ENCODE measurements at regions not wholly inside any gene's neighbourhood (a gene's known extent, or its start where the extent isn't known, plus 50 kb on each side); places are given as distances from the start of the nearest gene placed in this dataset.

DNA sequence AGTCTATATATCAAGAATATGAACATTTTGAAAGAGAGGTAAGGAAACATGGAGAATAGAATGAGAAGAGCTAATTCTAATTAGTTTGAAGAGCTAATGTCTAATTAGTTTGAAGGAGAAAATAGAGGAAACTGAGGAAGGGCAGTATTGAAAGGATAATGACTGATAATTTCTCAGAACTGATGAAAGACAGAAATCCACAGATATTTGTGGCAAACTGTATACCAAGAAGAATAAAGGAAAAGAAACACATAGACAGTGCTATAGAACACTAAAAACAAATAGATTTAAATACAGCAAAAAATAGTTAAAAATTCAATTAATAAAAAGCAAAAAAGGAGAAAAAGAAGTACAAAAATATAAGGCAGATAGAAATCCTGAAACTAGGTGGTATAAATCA lies 354.4 kb downstream of the QKI start:
- no TSS peak for BruUV-seq (replicated peaks)

DNA sequence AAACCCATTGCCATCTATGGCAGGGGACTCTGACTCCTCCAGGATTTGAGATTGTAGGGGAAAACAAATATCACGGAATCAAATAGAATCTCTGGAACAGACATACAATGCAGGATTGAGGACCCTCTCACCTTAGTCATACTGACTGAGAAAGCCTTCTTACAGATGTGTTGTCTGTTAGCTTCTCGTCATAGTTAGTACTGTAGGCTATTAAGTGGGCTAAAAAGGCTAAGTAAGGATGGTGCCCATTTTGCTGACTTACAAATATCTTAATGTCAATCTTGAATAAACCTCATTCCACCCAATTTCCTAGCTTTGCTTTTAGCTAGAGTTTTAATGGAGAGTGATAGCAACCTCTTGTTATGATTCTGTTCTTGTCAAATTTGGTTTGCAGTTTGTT lies 352.4 kb downstream of the QKI start:
- DNase-seq: no peak
- intact Hi-C loops (cut with micrococcal nuclease; ENCODE audit: unreplicated experiment): no loop called here
- H3K4me1 ChIP-seq: no peaks in the 10 kb centered on the region
- no TSS peak for BruUV-seq (replicated peaks)
- H3K4me3 ChIP-seq (ENCODE audit: low read depth, low read length): no peak overlapping the region
- no peaks in the 10 kb centered on the region for H3K9me3 ChIP-seq
- no peaks in the 10 kb centered on the region for H3K36me3 Mint-ChIP-seq (ENCODE audit: insufficient read depth, unreplicated experiment)
- H3K27ac Mint-ChIP-seq (ENCODE audit: unreplicated experiment): no peak overlapping the region
- no peaks in the 10 kb centered on the region for H3K9me3 Mint-ChIP-seq (ENCODE audit: unreplicated experiment)
- CTCF ChIA-PET: no interaction called here
- TF ChIP-seq, protein P1, sequence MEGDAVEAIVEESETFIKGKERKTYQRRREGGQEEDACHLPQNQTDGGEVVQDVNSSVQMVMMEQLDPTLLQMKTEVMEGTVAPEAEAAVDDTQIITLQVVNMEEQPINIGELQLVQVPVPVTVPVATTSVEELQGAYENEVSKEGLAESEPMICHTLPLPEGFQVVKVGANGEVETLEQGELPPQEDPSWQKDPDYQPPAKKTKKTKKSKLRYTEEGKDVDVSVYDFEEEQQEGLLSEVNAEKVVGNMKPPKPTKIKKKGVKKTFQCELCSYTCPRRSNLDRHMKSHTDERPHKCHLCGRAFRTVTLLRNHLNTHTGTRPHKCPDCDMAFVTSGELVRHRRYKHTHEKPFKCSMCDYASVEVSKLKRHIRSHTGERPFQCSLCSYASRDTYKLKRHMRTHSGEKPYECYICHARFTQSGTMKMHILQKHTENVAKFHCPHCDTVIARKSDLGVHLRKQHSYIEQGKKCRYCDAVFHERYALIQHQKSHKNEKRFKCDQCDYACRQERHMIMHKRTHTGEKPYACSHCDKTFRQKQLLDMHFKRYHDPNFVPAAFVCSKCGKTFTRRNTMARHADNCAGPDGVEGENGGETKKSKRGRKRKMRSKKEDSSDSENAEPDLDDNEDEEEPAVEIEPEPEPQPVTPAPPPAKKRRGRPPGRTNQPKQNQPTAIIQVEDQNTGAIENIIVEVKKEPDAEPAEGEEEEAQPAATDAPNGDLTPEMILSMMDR (IDR thresholded peaks at IDR 0.05; ENCODE audit: insufficient read depth in 1 of 2, low read depth in 1 of 2, low read length in 1 of 2, severe bottlenecking in 1 of 2, unreplicated experiment in 1 of 2): no peak
- no peaks in the 10 kb centered on the region for H3K27me3 ChIP-seq (replicated peaks; ENCODE audit: control insufficient read depth, insufficient read depth, low read length)
- peaks cover 12% of the 10 kb centered on the region for H3K27me3 Mint-ChIP-seq (ENCODE audit: insufficient read depth, unreplicated experiment)
- no peak overlapping the region for H3K4me3 Mint-ChIP-seq (ENCODE audit: unreplicated experiment)
- POLR2A ChIA-PET: no interaction called here
- no peaks in the 10 kb centered on the region for H3K4me1 Mint-ChIP-seq (ENCODE audit: low read depth, unreplicated experiment)
- H3K36me3 ChIP-seq (ENCODE audit: control insufficient read depth, insufficient read depth, low read length): no peaks in the 10 kb centered on the region

More for the DNA sequence above, 354.4 kb downstream of the QKI start:
- H3K27me3 Mint-ChIP-seq (ENCODE audit: insufficient read depth, unreplicated experiment): peaks cover 8% of the 10 kb centered on the region
- Histone ChIP-seq H3K27me3 (replicated peaks; ENCODE audit: control insufficient read depth, insufficient read depth, low read length) (0 out of 2 replicates have a peak, but pooled peaks cover 1% of the 10 kb centered on the region), H3K36me3 (ENCODE audit: control insufficient read depth, insufficient read depth, low read length) (no peaks in the 10 kb centered on the region), H3K4me3 (ENCODE audit: low read depth, low read length) (no peak overlapping the region), H3K9me3 (no peaks in the 10 kb centered on the region), H3K4me1 (no peaks in the 10 kb centered on the region)
- intact Hi-C loops (cut with micrococcal nuclease; ENCODE audit: unreplicated experiment): no loop called here
- H3K36me3 Mint-ChIP-seq (ENCODE audit: insufficient read depth, unreplicated experiment): no peaks in the 10 kb centered on the region
- TF ChIP-seq, protein P1 (IDR thresholded peaks at IDR 0.05; ENCODE audit: insufficient read depth in 1 of 2, low read depth in 1 of 2, low read length in 1 of 2, severe bottlenecking in 1 of 2, unreplicated experiment in 1 of 2): no peak
- H3K27ac Mint-ChIP-seq (ENCODE audit: unreplicated experiment): no peak overlapping the region
- H3K4me1 Mint-ChIP-seq (ENCODE audit: low read depth, unreplicated experiment): no peaks in the 10 kb centered on the region
- H3K9me3 Mint-ChIP-seq (ENCODE audit: unreplicated experiment): no peaks in the 10 kb centered on the region
- no peak for DNase-seq
- ChIA-PET POLR2A (interaction anchor here (0.5 kb wide), 1 partner anchor 53 kb away, joined by 3 read pairs; no protein-coding TSS in a partner anchor), CTCF (no interaction called here)
- no peak overlapping the region for H3K4me3 Mint-ChIP-seq (ENCODE audit: unreplicated experiment)

DNA sequence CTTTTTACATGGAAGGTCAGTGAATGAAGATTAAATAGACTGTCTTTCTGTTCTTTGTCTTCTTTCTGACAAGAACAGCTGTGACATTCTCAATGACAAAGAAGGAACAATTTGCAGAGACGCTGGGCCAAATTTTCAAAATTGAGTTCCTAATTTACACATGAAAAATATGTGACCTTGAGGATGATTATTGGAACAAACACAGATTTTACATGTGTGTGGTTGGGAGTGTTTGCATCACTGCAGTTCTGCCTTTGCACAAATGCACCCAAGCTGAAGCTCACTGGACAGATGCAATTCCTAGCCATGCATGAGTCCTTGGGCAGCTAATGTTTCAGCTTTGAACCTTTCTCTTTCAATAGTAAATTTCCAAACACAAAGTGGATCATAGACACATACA lies 350.8 kb downstream of the QKI start:
- H3K4me1 Mint-ChIP-seq (ENCODE audit: low read depth, unreplicated experiment): no peaks in the 10 kb centered on the region
- CTCF ChIA-PET: no interaction called here
- H3K4me3 Mint-ChIP-seq (ENCODE audit: unreplicated experiment): no peak overlapping the region
- no peaks in the 10 kb centered on the region for H3K4me1 ChIP-seq
- peaks cover 13% of the 10 kb centered on the region for H3K27me3 Mint-ChIP-seq (ENCODE audit: insufficient read depth, unreplicated experiment)
- intact Hi-C loops (cut with micrococcal nuclease; ENCODE audit: unreplicated experiment): no loop called here
- H3K9me3 ChIP-seq: no peaks in the 10 kb centered on the region
- no peak overlapping the region for H3K27ac Mint-ChIP-seq (ENCODE audit: unreplicated experiment)
- no peaks in the 10 kb centered on the region for H3K9me3 Mint-ChIP-seq (ENCODE audit: unreplicated experiment)
- H3K36me3 ChIP-seq (ENCODE audit: control insufficient read depth, insufficient read depth, low read length): no peaks in the 10 kb centered on the region
- no peaks in the 10 kb centered on the region for H3K27me3 ChIP-seq (replicated peaks; ENCODE audit: control insufficient read depth, insufficient read depth, low read length)
- TF ChIP-seq, protein P1 (IDR thresholded peaks at IDR 0.05; ENCODE audit: insufficient read depth in 1 of 2, low read depth in 1 of 2, low read length in 1 of 2, severe bottlenecking in 1 of 2, unreplicated experiment in 1 of 2): no peak
- no peaks in the 10 kb centered on the region for H3K36me3 Mint-ChIP-seq (ENCODE audit: insufficient read depth, unreplicated experiment)
- BruUV-seq (replicated peaks): no TSS peak
- POLR2A ChIA-PET: no interaction called here
- DNase-seq: no peak
- H3K4me3 ChIP-seq (ENCODE audit: low read depth, low read length): no peak overlapping the region

Measured in Caco-2 (cell line).